Neural progenitor cell (in vitro differentiated cells): ENCODE measurements at regions not wholly inside any gene's neighbourhood (a gene's known extent, or its start where the extent isn't known, plus 50 kb on each side); places are given as distances from the start of the nearest gene placed in this dataset.

Source experiments
- EZH2 ChIP-seq: fragments of 200-600 bp; sonication (generic); IDR thresholded peaks from 2 replicates; pipeline ENCODE4 v1.6.1; 2017; ENCODE audit warnings: antibody characterized with exemption, mild to moderate bottlenecking, moderate library complexity
- TF ChIP-seq, protein P1 (sequence below): fragments of 200-600 bp; sonication (generic); IDR thresholded peaks from 2 replicates; pipeline ENCODE4 v1.5.1; 2017; ENCODE audit warnings: antibody characterized with exemption, mild to moderate bottlenecking

DNA sequence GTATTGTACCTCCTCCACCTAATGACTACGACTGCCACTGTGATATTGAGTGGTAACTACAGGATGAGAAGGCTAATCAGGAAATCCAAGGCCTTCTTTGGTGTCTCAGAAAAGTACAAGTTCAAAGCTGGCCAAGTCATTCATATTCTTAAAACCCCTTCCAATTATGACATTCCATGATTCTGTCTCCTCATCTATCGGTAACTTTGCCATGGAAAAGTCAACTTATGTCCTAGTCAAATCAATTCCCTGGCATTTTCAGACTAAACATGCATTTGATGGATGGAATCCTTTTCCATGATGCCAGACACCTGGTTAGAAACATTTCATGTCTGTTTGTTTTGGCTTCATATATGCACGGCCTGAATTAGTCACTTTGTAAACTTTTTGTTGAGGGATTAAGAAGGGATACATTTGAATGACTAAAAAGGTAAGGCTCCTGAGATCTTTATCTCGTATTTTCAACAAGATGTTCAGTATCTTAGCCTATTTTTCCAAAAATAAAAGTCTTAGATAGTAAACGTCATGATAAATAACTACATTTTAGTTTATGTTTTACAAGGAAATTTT, 186.5 kb downstream of the NHLRC3 start:
- TF ChIP-seq, protein P1, sequence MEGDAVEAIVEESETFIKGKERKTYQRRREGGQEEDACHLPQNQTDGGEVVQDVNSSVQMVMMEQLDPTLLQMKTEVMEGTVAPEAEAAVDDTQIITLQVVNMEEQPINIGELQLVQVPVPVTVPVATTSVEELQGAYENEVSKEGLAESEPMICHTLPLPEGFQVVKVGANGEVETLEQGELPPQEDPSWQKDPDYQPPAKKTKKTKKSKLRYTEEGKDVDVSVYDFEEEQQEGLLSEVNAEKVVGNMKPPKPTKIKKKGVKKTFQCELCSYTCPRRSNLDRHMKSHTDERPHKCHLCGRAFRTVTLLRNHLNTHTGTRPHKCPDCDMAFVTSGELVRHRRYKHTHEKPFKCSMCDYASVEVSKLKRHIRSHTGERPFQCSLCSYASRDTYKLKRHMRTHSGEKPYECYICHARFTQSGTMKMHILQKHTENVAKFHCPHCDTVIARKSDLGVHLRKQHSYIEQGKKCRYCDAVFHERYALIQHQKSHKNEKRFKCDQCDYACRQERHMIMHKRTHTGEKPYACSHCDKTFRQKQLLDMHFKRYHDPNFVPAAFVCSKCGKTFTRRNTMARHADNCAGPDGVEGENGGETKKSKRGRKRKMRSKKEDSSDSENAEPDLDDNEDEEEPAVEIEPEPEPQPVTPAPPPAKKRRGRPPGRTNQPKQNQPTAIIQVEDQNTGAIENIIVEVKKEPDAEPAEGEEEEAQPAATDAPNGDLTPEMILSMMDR: no peak
- TF ChIP-seq EZH2: no peak
